ENCODE measurements at regions not wholly inside any gene's neighbourhood (a gene's known extent, or its start where the extent isn't known, plus 50 kb on each side); places are given as distances from the start of the nearest gene placed in this dataset.

DNA sequence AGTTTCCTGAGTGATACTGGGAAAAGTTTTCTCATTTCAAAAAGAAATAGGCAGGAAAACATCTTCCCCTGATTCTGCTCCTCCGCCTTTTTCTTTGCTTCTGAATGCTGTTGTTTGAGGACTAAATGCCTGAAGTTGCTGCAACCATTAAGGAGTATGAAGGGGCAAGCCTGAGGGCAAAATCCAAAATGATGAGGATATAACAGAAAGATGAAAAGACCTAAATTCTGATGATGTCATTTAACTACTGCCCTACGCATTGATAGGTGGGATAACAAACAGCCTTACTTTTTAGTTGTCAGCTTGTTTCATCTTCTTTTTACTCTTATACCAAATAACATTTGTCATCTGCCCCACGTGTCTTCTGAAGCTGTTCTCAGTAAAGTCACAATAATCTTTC, 474.6 kb upstream of the MMS22L start:
- Histone ChIP-seq H2AFZ (ENCODE audit: control insufficient read depth, low read depth, low read length) (no peak overlapping the region), H3K9me3 (replicated peaks; ENCODE audit: control insufficient read depth, insufficient read depth, low read length) (no peaks in the 10 kb centered on the region), H3K4me2 (ENCODE audit: control insufficient read depth, insufficient read depth) (no peak overlapping the region), H3K4me3 (no peak overlapping the region), H4K20me1 (ENCODE audit: control insufficient read depth, insufficient read depth) (no peaks in the 10 kb centered on the region), H3K27ac (ENCODE audit: control insufficient read depth, insufficient read depth) (no peak overlapping the region), H3K79me2 (ENCODE audit: control insufficient read depth, insufficient read depth, low read length) (no peaks in the 10 kb centered on the region), H3K9ac (ENCODE audit: control insufficient read depth, insufficient read depth, low read length) (no peak overlapping the region), H3K36me3 (ENCODE audit: control insufficient read depth in 2 of 2, insufficient read depth in 2 of 2, low read length in 1 of 2) (no peaks in the 10 kb centered on the region), H3K27me3 (replicated peaks in 1 of 2; ENCODE audit: control insufficient read depth in 2 of 2, insufficient read depth in 2 of 2, low read length in 1 of 2) (no peaks in the 10 kb centered on the region), H3K4me1 (ENCODE audit: control insufficient read depth, insufficient read depth, low read length) (no peaks in the 10 kb centered on the region)
- BruUV-seq (replicated peaks), result no TSS peak
- ChIA-PET SMC1A (ENCODE audit: uncharacterized antibody, unreplicated experiment) (no interaction called here), CTCF (interaction anchor here (0.9 kb wide), 1 partner anchor 10 kb away, joined by 3 read pairs; no protein-coding TSS in a partner anchor), POLR2A (no interaction called here), RAD21 (ENCODE audit: unreplicated experiment) (no interaction called here)
- intact Hi-C loops (cut with micrococcal nuclease; ENCODE audit: unreplicated experiment), result no loop called here
- in situ Hi-C loops (cut with MboI), result no loop called here
- TF ChIP-seq, protein P1, sequence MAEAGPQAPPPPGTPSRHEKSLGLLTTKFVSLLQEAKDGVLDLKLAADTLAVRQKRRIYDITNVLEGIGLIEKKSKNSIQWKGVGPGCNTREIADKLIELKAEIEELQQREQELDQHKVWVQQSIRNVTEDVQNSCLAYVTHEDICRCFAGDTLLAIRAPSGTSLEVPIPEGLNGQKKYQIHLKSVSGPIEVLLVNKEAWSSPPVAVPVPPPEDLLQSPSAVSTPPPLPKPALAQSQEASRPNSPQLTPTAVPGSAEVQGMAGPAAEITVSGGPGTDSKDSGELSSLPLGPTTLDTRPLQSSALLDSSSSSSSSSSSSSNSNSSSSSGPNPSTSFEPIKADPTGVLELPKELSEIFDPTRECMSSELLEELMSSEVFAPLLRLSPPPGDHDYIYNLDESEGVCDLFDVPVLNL (IDR thresholded peaks at IDR 0.05; ENCODE audit: low read depth, low read length), result no peak
- TF ChIP-seq ESRRA (IDR thresholded peaks at IDR 0.05; ENCODE audit: low read length), result no peak
- TF ChIP-seq NFIC (IDR thresholded peaks at IDR 0.05; ENCODE audit: low read depth, low read length), result no peak
- TF ChIP-seq, protein P2, sequence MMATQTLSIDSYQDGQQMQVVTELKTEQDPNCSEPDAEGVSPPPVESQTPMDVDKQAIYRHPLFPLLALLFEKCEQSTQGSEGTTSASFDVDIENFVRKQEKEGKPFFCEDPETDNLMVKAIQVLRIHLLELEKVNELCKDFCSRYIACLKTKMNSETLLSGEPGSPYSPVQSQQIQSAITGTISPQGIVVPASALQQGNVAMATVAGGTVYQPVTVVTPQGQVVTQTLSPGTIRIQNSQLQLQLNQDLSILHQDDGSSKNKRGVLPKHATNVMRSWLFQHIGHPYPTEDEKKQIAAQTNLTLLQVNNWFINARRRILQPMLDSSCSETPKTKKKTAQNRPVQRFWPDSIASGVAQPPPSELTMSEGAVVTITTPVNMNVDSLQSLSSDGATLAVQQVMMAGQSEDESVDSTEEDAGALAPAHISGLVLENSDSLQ (IDR thresholded peaks at IDR 0.05), result no peak
- TF ChIP-seq IRF4 (IDR thresholded peaks at IDR 0.05; ENCODE audit: low read depth, low read length), result no peak
- DNase-seq (ENCODE audit: low read depth, low spot score) (no peak), ATAC-seq (no peak), FAIRE-seq (no peak)
- WGBS (ENCODE audit: insufficient coverage, insufficient replicate concordance, low lambda C conversion rate, missing lambda C conversion rate), result 38% methylated on average over 3 of the region's 3 CpGs

DNA sequence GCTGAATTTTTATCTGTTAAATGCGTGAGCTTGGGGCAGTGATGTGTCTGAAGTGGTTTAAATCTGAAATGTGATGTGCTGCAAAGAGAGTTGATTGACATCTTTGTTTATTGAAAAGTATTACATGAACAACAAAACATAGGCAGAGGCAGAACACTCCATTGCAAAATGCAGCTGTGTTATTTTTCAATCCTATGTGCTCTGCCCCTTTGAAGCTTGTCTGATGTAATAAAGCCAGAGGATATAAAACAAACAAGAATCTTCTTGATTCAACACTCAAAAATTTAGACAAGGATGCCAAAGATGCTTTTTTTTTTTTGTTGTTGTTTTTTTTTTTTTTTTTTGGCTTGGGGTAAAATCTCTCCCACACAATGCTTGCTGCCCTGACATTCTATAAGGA, 482.4 kb upstream of the MMS22L start:
- intact Hi-C loops (cut with micrococcal nuclease; ENCODE audit: unreplicated experiment) (no loop called here), in situ Hi-C loops (cut with MboI) (no loop called here)
- Histone ChIP-seq H2AFZ (ENCODE audit: control insufficient read depth, low read depth, low read length) (no peak overlapping the region), H3K4me1 (ENCODE audit: control insufficient read depth, insufficient read depth, low read length) (no peaks in the 10 kb centered on the region), H3K36me3 (ENCODE audit: control insufficient read depth in 2 of 2, insufficient read depth in 2 of 2, low read length in 1 of 2) (no peaks in the 10 kb centered on the region), H3K27ac (ENCODE audit: control insufficient read depth, insufficient read depth) (no peak overlapping the region), H3K27me3 (replicated peaks in 1 of 2; ENCODE audit: control insufficient read depth in 2 of 2, insufficient read depth in 2 of 2, low read length in 1 of 2) (no peaks in the 10 kb centered on the region), H3K4me2 (ENCODE audit: control insufficient read depth, insufficient read depth) (no peak overlapping the region), H3K9me3 (replicated peaks; ENCODE audit: control insufficient read depth, insufficient read depth, low read length) (no peaks in the 10 kb centered on the region), H3K79me2 (ENCODE audit: control insufficient read depth, insufficient read depth, low read length) (no peaks in the 10 kb centered on the region), H4K20me1 (ENCODE audit: control insufficient read depth, insufficient read depth) (no peaks in the 10 kb centered on the region), H3K4me3 (no peak overlapping the region), H3K9ac (ENCODE audit: control insufficient read depth, insufficient read depth, low read length) (no peak overlapping the region)
- BruUV-seq (replicated peaks), result no TSS peak
- FAIRE-seq, result no peak
- no peak for ATAC-seq
- WGBS (ENCODE audit: insufficient coverage, insufficient replicate concordance, low lambda C conversion rate, missing lambda C conversion rate), result 5% methylated on average over 1 of the region's 1 CpG
- SMC1A ChIA-PET (ENCODE audit: uncharacterized antibody, unreplicated experiment), result interaction anchor here (0.9 kb wide), 1 partner anchor 1391 kb away, joined by 3 read pairs; no protein-coding TSS in a partner anchor
- CTCF ChIA-PET, result interaction anchor here (0.7 kb wide), 1 partner anchor 9 kb away, joined by 5 read pairs; no protein-coding TSS in a partner anchor
- POLR2A ChIA-PET, result no interaction called here
- RAD21 ChIA-PET (ENCODE audit: unreplicated experiment), result no interaction called here
- no peak for DNase-seq (ENCODE audit: low read depth, low spot score)
- TF ChIP-seq, protein P3, sequence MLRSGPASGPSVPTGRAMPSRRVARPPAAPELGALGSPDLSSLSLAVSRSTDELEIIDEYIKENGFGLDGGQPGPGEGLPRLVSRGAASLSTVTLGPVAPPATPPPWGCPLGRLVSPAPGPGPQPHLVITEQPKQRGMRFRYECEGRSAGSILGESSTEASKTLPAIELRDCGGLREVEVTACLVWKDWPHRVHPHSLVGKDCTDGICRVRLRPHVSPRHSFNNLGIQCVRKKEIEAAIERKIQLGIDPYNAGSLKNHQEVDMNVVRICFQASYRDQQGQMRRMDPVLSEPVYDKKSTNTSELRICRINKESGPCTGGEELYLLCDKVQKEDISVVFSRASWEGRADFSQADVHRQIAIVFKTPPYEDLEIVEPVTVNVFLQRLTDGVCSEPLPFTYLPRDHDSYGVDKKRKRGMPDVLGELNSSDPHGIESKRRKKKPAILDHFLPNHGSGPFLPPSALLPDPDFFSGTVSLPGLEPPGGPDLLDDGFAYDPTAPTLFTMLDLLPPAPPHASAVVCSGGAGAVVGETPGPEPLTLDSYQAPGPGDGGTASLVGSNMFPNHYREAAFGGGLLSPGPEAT (IDR thresholded peaks at IDR 0.05; ENCODE audit: low read depth), result no peak
- TF ChIP-seq SREBF2 (IDR thresholded peaks at IDR 0.05; ENCODE audit: low read length) (no peak), CBX3 (IDR thresholded peaks at IDR 0.05; ENCODE audit: borderline replicate concordance, low read depth) (no peak), TCF12 (IDR thresholded peaks at IDR 0.05; ENCODE audit: low read depth, low read length) (no peak), ETV6 (conservative IDR thresholded peaks at IDR 0.05 in 1 of 2, IDR thresholded peaks at IDR 0.05 in 1 of 2; ENCODE audit: borderline replicate concordance in 1 of 2, low read depth in 1 of 2) (no peak)
- TF ChIP-seq, protein P4, sequence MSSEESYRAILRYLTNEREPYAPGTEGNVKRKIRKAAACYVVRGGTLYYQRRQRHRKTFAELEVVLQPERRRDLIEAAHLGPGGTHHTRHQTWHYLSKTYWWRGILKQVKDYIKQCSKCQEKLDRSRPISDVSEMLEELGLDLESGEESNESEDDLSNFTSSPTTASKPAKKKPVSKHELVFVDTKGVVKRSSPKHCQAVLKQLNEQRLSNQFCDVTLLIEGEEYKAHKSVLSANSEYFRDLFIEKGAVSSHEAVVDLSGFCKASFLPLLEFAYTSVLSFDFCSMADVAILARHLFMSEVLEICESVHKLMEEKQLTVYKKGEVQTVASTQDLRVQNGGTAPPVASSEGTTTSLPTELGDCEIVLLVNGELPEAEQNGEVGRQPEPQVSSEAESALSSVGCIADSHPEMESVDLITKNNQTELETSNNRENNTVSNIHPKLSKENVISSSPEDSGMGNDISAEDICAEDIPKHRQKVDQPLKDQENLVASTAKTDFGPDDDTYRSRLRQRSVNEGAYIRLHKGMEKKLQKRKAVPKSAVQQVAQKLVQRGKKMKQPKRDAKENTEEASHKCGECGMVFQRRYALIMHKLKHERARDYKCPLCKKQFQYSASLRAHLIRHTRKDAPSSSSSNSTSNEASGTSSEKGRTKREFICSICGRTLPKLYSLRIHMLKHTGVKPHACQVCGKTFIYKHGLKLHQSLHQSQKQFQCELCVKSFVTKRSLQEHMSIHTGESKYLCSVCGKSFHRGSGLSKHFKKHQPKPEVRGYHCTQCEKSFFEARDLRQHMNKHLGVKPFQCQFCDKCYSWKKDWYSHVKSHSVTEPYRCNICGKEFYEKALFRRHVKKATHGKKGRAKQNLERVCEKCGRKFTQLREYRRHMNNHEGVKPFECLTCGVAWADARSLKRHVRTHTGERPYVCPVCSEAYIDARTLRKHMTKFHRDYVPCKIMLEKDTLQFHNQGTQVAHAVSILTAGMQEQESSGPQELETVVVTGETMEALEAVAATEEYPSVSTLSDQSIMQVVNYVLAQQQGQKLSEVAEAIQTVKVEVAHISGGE (CRISPR knock-in tag; IDR thresholded peaks at IDR 0.05), result no peak

Measured in GM12878 (cell line).